ENCODE measurements at regions not wholly inside any gene's neighbourhood (a gene's known extent, or its start where the extent isn't known, plus 50 kb on each side); places are given as distances from the start of the nearest gene placed in this dataset.

DNA sequence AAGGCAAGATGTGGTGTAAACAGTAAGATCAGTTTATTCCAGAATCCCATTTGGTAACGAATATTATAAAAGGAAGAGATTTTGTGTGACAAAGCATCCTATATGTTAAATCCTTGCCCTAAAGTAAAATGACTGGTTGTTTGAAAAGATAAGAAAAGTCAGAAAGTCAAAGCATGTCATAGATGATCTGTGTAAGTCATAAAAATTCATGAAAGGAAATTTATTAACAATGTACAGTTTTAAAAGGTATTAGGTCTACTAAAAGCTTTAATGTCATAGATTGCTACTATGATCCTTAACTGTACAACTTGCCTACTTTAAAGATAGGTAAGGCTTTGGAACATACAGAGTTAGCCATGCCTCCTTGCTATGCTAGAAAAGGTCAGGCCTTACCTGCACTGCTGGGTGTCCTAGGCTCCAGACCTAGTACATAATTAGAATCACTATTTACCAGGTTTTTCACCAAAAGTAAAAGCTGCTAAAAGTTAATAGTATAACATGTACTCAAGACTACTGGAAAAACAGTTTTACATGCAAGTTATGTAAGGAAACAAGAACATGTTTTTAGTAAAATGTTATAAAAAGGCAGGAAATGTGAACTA is 1090.1 kb upstream of the ADGRB3 start:
- ChIA-PET CTCF (ENCODE audit: low intra/inter-chr PET ratio) (no interaction called here), POLR2A (interaction anchor here (1.1 kb wide), 1 partner anchor 9 kb away, joined by 5 read pairs; no protein-coding TSS in a partner anchor)
- no peak overlapping the region for H3K4me3 ChIP-seq
- no peak for ATAC-seq
- no TSS peak for BruUV-seq (replicated peaks)
- no peaks in the 10 kb centered on the region for H3K27me3 ChIP-seq (ENCODE audit: control insufficient read depth in 2 of 2, insufficient read depth in 2 of 2, low read length in 2 of 2)
- no peaks in the 10 kb centered on the region for H3K9me1 ChIP-seq (ENCODE audit: control insufficient read depth, insufficient read depth, low read length)
- in situ Hi-C loops (cut with MboI), result no loop called here
- no peaks in the 10 kb centered on the region for H3K79me2 ChIP-seq (ENCODE audit: control insufficient read depth, insufficient read depth, low read length)
- H3K4me1 ChIP-seq (replicated peaks in 1 of 2; ENCODE audit: control insufficient read depth in 2 of 2, insufficient read depth in 2 of 2, low read length in 2 of 2), result no peaks in the 10 kb centered on the region
- no peak for FAIRE-seq
- H3K4me2 ChIP-seq (ENCODE audit: insufficient read depth, low read length), result no peak overlapping the region
- no peaks in the 10 kb centered on the region for H3K36me3 ChIP-seq (ENCODE audit: control insufficient read depth, insufficient read depth, low read length)
- 8% methylated on average over 1 of the region's 1 CpG for WGBS (ENCODE audit: insufficient coverage, low coverage, missing lambda C conversion rate)
- H4K20me1 ChIP-seq (replicated peaks; ENCODE audit: control insufficient read depth, insufficient read depth, low read length), result no peaks in the 10 kb centered on the region
- no peak overlapping the region for H3K9ac ChIP-seq (ENCODE audit: insufficient read depth in 1 of 2, low read depth in 2 of 2, low read length in 2 of 2)
- intact Hi-C loops (cut with micrococcal nuclease), result no loop called here
- no peak overlapping the region for H2AFZ ChIP-seq (ENCODE audit: low read depth, low read length)
- no peaks in the 10 kb centered on the region for H3K9me3 ChIP-seq (replicated peaks; ENCODE audit: control insufficient read depth, insufficient read depth, low read depth, low read length)
- H3K27ac ChIP-seq (ENCODE audit: extremely low read depth, low read depth, low read length), result no peak overlapping the region
- DNase-seq (ENCODE audit: extremely low read depth in 1 of 4, low spot score in 3 of 4), result no peak
- TF ChIP-seq, protein P1, sequence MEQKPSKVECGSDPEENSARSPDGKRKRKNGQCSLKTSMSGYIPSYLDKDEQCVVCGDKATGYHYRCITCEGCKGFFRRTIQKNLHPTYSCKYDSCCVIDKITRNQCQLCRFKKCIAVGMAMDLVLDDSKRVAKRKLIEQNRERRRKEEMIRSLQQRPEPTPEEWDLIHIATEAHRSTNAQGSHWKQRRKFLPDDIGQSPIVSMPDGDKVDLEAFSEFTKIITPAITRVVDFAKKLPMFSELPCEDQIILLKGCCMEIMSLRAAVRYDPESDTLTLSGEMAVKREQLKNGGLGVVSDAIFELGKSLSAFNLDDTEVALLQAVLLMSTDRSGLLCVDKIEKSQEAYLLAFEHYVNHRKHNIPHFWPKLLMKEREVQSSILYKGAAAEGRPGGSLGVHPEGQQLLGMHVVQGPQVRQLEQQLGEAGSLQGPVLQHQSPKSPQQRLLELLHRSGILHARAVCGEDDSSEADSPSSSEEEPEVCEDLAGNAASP (IDR thresholded peaks at IDR 0.05), result no peak
- TF ChIP-seq ZFP36 (IDR thresholded peaks at IDR 0.05; ENCODE audit: low read depth, low read length, partially characterized antibody) (peak; percentile 54), HLTF (IDR thresholded peaks at IDR 0.05) (no peak), SPI1 (IDR thresholded peaks at IDR 0.05; ENCODE audit: borderline replicate concordance, low read depth, low read length) (no peak), CBX3 (IDR thresholded peaks at IDR 0.05; ENCODE audit: borderline replicate concordance in 1 of 2, low read length in 2 of 2) (no peak), ZNF232 (CRISPR knock-in tag; IDR thresholded peaks at IDR 0.05) (no peak)
- TF ChIP-seq, protein P2, sequence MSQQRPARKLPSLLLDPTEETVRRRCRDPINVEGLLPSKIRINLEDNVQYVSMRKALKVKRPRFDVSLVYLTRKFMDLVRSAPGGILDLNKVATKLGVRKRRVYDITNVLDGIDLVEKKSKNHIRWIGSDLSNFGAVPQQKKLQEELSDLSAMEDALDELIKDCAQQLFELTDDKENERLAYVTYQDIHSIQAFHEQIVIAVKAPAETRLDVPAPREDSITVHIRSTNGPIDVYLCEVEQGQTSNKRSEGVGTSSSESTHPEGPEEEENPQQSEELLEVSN (IDR thresholded peaks at IDR 0.05; ENCODE audit: borderline replicate concordance in 1 of 2, extremely low read depth in 1 of 2, insufficient read depth in 1 of 2, insufficient read length in 1 of 2, low read depth in 1 of 2, low read length in 1 of 2, poor library complexity in 1 of 2, severe bottlenecking in 1 of 2), result no peak
- TF ChIP-seq, protein P3, sequence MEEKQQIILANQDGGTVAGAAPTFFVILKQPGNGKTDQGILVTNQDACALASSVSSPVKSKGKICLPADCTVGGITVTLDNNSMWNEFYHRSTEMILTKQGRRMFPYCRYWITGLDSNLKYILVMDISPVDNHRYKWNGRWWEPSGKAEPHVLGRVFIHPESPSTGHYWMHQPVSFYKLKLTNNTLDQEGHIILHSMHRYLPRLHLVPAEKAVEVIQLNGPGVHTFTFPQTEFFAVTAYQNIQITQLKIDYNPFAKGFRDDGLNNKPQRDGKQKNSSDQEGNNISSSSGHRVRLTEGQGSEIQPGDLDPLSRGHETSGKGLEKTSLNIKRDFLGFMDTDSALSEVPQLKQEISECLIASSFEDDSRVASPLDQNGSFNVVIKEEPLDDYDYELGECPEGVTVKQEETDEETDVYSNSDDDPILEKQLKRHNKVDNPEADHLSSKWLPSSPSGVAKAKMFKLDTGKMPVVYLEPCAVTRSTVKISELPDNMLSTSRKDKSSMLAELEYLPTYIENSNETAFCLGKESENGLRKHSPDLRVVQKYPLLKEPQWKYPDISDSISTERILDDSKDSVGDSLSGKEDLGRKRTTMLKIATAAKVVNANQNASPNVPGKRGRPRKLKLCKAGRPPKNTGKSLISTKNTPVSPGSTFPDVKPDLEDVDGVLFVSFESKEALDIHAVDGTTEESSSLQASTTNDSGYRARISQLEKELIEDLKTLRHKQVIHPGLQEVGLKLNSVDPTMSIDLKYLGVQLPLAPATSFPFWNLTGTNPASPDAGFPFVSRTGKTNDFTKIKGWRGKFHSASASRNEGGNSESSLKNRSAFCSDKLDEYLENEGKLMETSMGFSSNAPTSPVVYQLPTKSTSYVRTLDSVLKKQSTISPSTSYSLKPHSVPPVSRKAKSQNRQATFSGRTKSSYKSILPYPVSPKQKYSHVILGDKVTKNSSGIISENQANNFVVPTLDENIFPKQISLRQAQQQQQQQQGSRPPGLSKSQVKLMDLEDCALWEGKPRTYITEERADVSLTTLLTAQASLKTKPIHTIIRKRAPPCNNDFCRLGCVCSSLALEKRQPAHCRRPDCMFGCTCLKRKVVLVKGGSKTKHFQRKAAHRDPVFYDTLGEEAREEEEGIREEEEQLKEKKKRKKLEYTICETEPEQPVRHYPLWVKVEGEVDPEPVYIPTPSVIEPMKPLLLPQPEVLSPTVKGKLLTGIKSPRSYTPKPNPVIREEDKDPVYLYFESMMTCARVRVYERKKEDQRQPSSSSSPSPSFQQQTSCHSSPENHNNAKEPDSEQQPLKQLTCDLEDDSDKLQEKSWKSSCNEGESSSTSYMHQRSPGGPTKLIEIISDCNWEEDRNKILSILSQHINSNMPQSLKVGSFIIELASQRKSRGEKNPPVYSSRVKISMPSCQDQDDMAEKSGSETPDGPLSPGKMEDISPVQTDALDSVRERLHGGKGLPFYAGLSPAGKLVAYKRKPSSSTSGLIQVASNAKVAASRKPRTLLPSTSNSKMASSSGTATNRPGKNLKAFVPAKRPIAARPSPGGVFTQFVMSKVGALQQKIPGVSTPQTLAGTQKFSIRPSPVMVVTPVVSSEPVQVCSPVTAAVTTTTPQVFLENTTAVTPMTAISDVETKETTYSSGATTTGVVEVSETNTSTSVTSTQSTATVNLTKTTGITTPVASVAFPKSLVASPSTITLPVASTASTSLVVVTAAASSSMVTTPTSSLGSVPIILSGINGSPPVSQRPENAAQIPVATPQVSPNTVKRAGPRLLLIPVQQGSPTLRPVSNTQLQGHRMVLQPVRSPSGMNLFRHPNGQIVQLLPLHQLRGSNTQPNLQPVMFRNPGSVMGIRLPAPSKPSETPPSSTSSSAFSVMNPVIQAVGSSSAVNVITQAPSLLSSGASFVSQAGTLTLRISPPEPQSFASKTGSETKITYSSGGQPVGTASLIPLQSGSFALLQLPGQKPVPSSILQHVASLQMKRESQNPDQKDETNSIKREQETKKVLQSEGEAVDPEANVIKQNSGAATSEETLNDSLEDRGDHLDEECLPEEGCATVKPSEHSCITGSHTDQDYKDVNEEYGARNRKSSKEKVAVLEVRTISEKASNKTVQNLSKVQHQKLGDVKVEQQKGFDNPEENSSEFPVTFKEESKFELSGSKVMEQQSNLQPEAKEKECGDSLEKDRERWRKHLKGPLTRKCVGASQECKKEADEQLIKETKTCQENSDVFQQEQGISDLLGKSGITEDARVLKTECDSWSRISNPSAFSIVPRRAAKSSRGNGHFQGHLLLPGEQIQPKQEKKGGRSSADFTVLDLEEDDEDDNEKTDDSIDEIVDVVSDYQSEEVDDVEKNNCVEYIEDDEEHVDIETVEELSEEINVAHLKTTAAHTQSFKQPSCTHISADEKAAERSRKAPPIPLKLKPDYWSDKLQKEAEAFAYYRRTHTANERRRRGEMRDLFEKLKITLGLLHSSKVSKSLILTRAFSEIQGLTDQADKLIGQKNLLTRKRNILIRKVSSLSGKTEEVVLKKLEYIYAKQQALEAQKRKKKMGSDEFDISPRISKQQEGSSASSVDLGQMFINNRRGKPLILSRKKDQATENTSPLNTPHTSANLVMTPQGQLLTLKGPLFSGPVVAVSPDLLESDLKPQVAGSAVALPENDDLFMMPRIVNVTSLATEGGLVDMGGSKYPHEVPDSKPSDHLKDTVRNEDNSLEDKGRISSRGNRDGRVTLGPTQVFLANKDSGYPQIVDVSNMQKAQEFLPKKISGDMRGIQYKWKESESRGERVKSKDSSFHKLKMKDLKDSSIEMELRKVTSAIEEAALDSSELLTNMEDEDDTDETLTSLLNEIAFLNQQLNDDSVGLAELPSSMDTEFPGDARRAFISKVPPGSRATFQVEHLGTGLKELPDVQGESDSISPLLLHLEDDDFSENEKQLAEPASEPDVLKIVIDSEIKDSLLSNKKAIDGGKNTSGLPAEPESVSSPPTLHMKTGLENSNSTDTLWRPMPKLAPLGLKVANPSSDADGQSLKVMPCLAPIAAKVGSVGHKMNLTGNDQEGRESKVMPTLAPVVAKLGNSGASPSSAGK (IDR thresholded peaks at IDR 0.05), result no peak

Data from K562 (cell line).